Transverse colon (tissue), 4 donors: ENCODE measurements at regions not wholly inside any gene's neighbourhood (a gene's known extent, or its start where the extent isn't known, plus 50 kb on each side); places are given as distances from the start of the nearest gene placed in this dataset.

Experiments used
- DNase-seq: peaks from one replicate; pipeline ENCODE4 v3.0.0-alpha.2; 2019
- H3K27ac ChIP-seq, 4 donors: fragments of 200-600 bp; sonication (generic); 2 replicates each; pipeline ENCODE4 v1.5.1; 2016 to 2018; ENCODE audit warnings: inconsistent platforms in 4 of 4
- H3K27me3 ChIP-seq: fragments of 200-600 bp; sonication (generic); 2 replicates; pipeline ENCODE4 v1.5.1; 2017; ENCODE audit warnings: inconsistent platforms
- H3K36me3 ChIP-seq, 4 donors: fragments of 200-600 bp; sonication (generic); 2 replicates each; pipeline ENCODE4 v1.5.1; 2017 to 2019; ENCODE audit warnings: inconsistent platforms in 4 of 4
- H3K4me1 ChIP-seq, 4 donors: fragments of 200-600 bp; sonication (generic); 2 replicates each; pipeline ENCODE4 v1.5.1; 2017 to 2020; ENCODE audit warnings: inconsistent platforms in 4 of 4
- H3K4me3 ChIP-seq, 4 donors: fragments of 200-600 bp; sonication (generic); 1 replicate in 1 of 4; 2 replicates in 3 of 4; pipeline versions ENCODE4 v1.5.1 to v1.6.1; 2017 to 2019; ENCODE audit warnings: inconsistent platforms in 4 of 4
- H3K9me3 ChIP-seq, 2 donors: fragments of 200-600 bp; sonication (generic); 2 replicates each; pipeline ENCODE4 v1.5.1; 2017 to 2019; ENCODE audit warnings: inconsistent platforms in 2 of 2
- CTCF ChIP-seq, 5 experiments: fragments of 200-600 bp in 3 of 5; fragments of 450-650 bp in 2 of 5; sonication (generic) in 3 of 5; IDR thresholded peaks; 1 replicate in 2 of 5; 2 replicates in 3 of 5; pipeline ENCODE4 v1.5.1; 2016 to 2017; ENCODE audit warnings: antibody characterized with exemption in 5 of 5, inconsistent platforms in 3 of 5, mild to moderate bottlenecking in 2 of 5, moderate library complexity in 1 of 5
- EP300 ChIP-seq: sonication (generic); formaldehyde crosslinking; IDR thresholded peaks from one replicate; pipeline ENCODE4 v1.6.1; 2017; ENCODE audit warnings: antibody characterized with exemption, low read depth
- POLR2A ChIP-seq: fragments of 450-650 bp; IDR thresholded peaks from one replicate; pipeline ENCODE4 v1.6.1; 2016; ENCODE audit warnings: antibody characterized with exemption, mild to moderate bottlenecking, moderate library complexity
- POLR2AphosphoS5 ChIP-seq, 3 donors: sonication (generic); formaldehyde crosslinking; IDR thresholded peaks; one replicate each; pipeline ENCODE4 v1.6.1; 2016; ENCODE audit warnings: antibody characterized with exemption in 3 of 3
- WGBS, 2 donors: methylation state at CpG; one replicate each; pipeline ENCODE4 v1.1.5; 2018; ENCODE audit warnings: low coverage in 1 of 2; 5-methylcytosine and 5-hydroxymethylcytosine counted together
- in situ Hi-C, 4 donors: fragments of 200-750 bp; cut with MboI; loops; one replicate each; pipeline versions ENCODE4 v1.15.0 to v1.15.1; 2017; ENCODE audit warnings: low sequenced_read_pairs in 3 of 4, low pct_ligation_motif_present in 1 of 4, low pct_unique_long_range_greater_than_20kb in 1 of 4
- intact Hi-C: fragments of 100-400 bp; cut with DNase I; formaldehyde crosslinking; loops from one replicate; pipeline ENCODE4 v1.15.1; 2023; ENCODE audit warnings: low total_unique reads

GRCh38 chrY:17018126-17018525 lies 861.9 kb downstream of the CDY2B start:
- TF ChIP-seq POLR2A, result no peak
- no peak for TF ChIP-seq POLR2AphosphoS5 (IDR thresholded peaks at IDR 0.05)
- no peak for TF ChIP-seq CTCF (IDR thresholded peaks at IDR 0.05)
- no peak for TF ChIP-seq EP300
- intact Hi-C loops (no loop called here), in situ Hi-C loops (no loop called here)
- Histone ChIP-seq H3K27ac (no peak overlapping the region), H3K4me3 (no peak overlapping the region), H3K4me1 (no peaks in the 10 kb centered on the region), H3K9me3 (no peaks in the 10 kb centered on the region), H3K36me3 (no peaks in the 10 kb centered on the region), H3K27me3 (no peaks in the 10 kb centered on the region)
- WGBS, 2 donors, result no CpG with 5 or more reads among the region's 3 CpGs
- no peak for DNase-seq

GRCh38 chrY:16993551-16993950 lies 886.5 kb downstream of the CDY2B start:
- Histone ChIP-seq H3K36me3 (no peaks in the 10 kb centered on the region), H3K9me3 (no peaks in the 10 kb centered on the region), H3K4me3 (no peak overlapping the region), H3K27me3 (no peaks in the 10 kb centered on the region), H3K27ac (no peak overlapping the region), H3K4me1 (no peaks in the 10 kb centered on the region)
- WGBS, 2 donors, result no CpG with 5 or more reads among the region's 2 CpGs
- intact Hi-C loops (no loop called here), in situ Hi-C loops (no loop called here)
- no peak for TF ChIP-seq EP300
- DNase-seq, result no peak

- H3K4me3 ChIP-seq, result no peak overlapping the region
- no CpG with 5 or more reads among the region's 1 CpG for WGBS, 2 donors
- intact Hi-C loops (no loop called here), in situ Hi-C loops (no loop called here)
- no peak overlapping the region for H3K27ac ChIP-seq
- no peaks in the 10 kb centered on the region for H3K36me3 ChIP-seq
- no peak for DNase-seq
- TF ChIP-seq POLR2AphosphoS5 (IDR thresholded peaks at IDR 0.05), result no peak
- no peak for TF ChIP-seq CTCF (IDR thresholded peaks at IDR 0.05)
- no peak for TF ChIP-seq EP300
- TF ChIP-seq POLR2A, result no peak
- no peaks in the 10 kb centered on the region for H3K27me3 ChIP-seq
- H3K9me3 ChIP-seq, result no peaks in the 10 kb centered on the region
- no peaks in the 10 kb centered on the region for H3K4me1 ChIP-seq
Observed at GRCh38 chrY:16981776-16982175, 898.2 kb downstream of the CDY2B start.

GRCh38 chrY:16959071-16959470 lies 920.9 kb downstream of the CDY2B start:
- no peaks in the 10 kb centered on the region for H3K36me3 ChIP-seq
- no peaks in the 10 kb centered on the region for H3K9me3 ChIP-seq
- H3K4me3 ChIP-seq, result no peak overlapping the region
- H3K4me1 ChIP-seq, result no peaks in the 10 kb centered on the region
- intact Hi-C loops, result no loop called here
- no peak overlapping the region for H3K27ac ChIP-seq
- WGBS, 2 donors, result no CpG with 5 or more reads among the region's 6 CpGs
- no peak for DNase-seq
- in situ Hi-C loops, result no loop called here
- no peaks in the 10 kb centered on the region for H3K27me3 ChIP-seq
- TF ChIP-seq CTCF (IDR thresholded peaks at IDR 0.05) (no peak), POLR2A (no peak)

GRCh38 chrY:16947221-16947620 lies 932.8 kb downstream of the CDY2B start:
- intact Hi-C loops (no loop called here), in situ Hi-C loops (loop anchor here in 1 of 4 donors (25.0 kb wide), 1 partner anchor 215 kb away; no protein-coding TSS in a partner anchor)
- no peaks in the 10 kb centered on the region for H3K36me3 ChIP-seq
- no peak for DNase-seq
- H3K27ac ChIP-seq, result no peak overlapping the region
- H3K4me3 ChIP-seq, result no peak overlapping the region
- no peaks in the 10 kb centered on the region for H3K9me3 ChIP-seq
- TF ChIP-seq CTCF (IDR thresholded peaks at IDR 0.05) (no peak), EP300 (no peak), POLR2AphosphoS5 (IDR thresholded peaks at IDR 0.05) (no peak), POLR2A (no peak)
- WGBS, 2 donors, result 50% methylated on average over 1 of the region's 1 CpG; no CpG with 5 or more reads in 1 of the 2 donors
- no peaks in the 10 kb centered on the region for H3K27me3 ChIP-seq
- no peaks in the 10 kb centered on the region for H3K4me1 ChIP-seq
